ENCODE measurements at regions not wholly inside any gene's neighbourhood (a gene's known extent, or its start where the extent isn't known, plus 50 kb on each side); places are given as distances from the start of the nearest gene placed in this dataset.

DNA sequence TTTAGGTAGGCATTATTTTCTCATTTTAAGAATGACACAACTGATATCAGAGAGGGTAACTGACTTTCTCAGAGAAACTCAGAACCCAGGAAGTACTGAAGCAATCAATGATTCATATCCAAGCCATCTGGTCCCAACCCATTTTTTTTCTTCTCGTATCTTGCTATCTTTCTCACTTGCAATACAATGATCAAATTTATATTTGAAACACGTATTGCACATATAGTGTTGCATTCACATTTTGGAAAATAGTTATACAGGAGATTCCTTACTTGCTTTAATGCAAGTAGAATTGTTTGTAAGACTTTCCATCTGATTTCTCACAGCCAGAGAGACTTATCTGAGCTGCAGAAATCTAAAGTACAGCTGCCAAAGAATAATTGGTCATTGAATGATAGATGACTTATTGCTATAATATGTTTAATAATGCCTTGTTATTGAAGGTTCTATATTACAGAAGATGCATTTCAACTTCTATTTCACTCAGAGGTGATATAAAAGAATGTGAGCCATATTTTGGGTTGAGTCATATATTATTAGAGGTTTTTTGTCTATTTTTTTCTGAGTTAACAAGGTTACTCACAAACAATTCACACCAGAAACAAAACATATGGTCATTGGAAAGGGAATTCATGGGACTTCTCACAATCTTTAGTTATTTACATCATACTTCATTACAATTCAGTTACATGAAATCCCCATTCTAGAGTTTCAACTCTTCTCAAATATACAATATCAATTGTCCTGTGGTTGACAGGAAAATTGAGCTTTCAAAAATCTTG lies 337.5 kb upstream of the CITED2 start:
- TF ChIP-seq, protein P1, sequence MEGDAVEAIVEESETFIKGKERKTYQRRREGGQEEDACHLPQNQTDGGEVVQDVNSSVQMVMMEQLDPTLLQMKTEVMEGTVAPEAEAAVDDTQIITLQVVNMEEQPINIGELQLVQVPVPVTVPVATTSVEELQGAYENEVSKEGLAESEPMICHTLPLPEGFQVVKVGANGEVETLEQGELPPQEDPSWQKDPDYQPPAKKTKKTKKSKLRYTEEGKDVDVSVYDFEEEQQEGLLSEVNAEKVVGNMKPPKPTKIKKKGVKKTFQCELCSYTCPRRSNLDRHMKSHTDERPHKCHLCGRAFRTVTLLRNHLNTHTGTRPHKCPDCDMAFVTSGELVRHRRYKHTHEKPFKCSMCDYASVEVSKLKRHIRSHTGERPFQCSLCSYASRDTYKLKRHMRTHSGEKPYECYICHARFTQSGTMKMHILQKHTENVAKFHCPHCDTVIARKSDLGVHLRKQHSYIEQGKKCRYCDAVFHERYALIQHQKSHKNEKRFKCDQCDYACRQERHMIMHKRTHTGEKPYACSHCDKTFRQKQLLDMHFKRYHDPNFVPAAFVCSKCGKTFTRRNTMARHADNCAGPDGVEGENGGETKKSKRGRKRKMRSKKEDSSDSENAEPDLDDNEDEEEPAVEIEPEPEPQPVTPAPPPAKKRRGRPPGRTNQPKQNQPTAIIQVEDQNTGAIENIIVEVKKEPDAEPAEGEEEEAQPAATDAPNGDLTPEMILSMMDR (IDR thresholded peaks at IDR 0.05): no peak
- TF ChIP-seq POLR2A (IDR thresholded peaks at IDR 0.05): no peak
